H1 (cell line): ENCODE measurements at regions not wholly inside any gene's neighbourhood (a gene's known extent, or its start where the extent isn't known, plus 50 kb on each side); places are given as distances from the start of the nearest gene placed in this dataset.

ENCODE experiments used
- CTCF ChIA-PET: fragments of 300-600 bp; sonication (Branson Sonifier 250); formaldehyde crosslinking; loops from one replicate; lab custom pipeline; 2021; ENCODE audit not compliant: partially characterized antibody; lab: Charles Lee
- POLR2A ChIA-PET: fragments of 300-600 bp; sonication (Branson Sonifier 250); formaldehyde crosslinking; loops from one replicate; lab custom pipeline; 2021; ENCODE audit warnings: inconsistent platforms; ENCODE audit not compliant: partially characterized antibody; lab: Charles Lee
- DNase-seq, 2 experiments: peaks; one replicate each; pipeline versions ENCODE4 v3.0.0 to v3.0.0-alpha.2; 2010 to 2022; ENCODE audit warnings: low spot score in 2 of 2, low read depth in 1 of 2, mixed read lengths in 1 of 2
- FAIRE-seq: peaks from 2 replicates; lab custom pipeline; 2011; peaks lifted over from hg19 to GRCh38; lab: Jason Lieb, UNC
- H2AFZ ChIP-seq: 2 replicates; pipeline ENCODE4 v1.8.1; 2012; ENCODE audit warnings: low read length, inconsistent platforms
- H2AK5ac ChIP-seq: 2 replicates; pipeline ENCODE4 v1.6.1; 2013; ENCODE audit warnings: low read depth, low read length
- H2BK120ac ChIP-seq: replicated peaks from 2 replicates; pipeline ENCODE3; 2013; ENCODE audit warnings: low read depth, low read length, inconsistent platforms
- H2BK12ac ChIP-seq: 2 replicates; pipeline ENCODE4 v1.6.1; 2013; ENCODE audit warnings: low read depth, low read length
- H2BK15ac ChIP-seq: 2 replicates; pipeline ENCODE4 v1.6.1; 2013; ENCODE audit warnings: low read length
- H2BK20ac ChIP-seq: 2 replicates; pipeline ENCODE4 v1.6.1; 2013; ENCODE audit warnings: low read length
- H2BK5ac ChIP-seq: 2 replicates; pipeline ENCODE4 v1.6.1; 2013; ENCODE audit warnings: low read depth, low read length
- H3K14ac ChIP-seq: 2 replicates; pipeline ENCODE4 v1.6.1; 2013; ENCODE audit warnings: inconsistent platforms; ENCODE audit not compliant: insufficient read length
- H3K18ac ChIP-seq: 2 replicates; pipeline ENCODE4 v1.6.1; 2013; ENCODE audit warnings: low read length; ENCODE audit errors: extremely low read depth
- H3K23ac ChIP-seq: 2 replicates; pipeline ENCODE4 v1.6.1; 2013; ENCODE audit warnings: inconsistent platforms; ENCODE audit not compliant: insufficient read length
- H3K23me2 ChIP-seq: 2 replicates; pipeline ENCODE4 v1.6.1; 2013; ENCODE audit warnings: low read depth, low read length
- H3K27ac ChIP-seq: 2 replicates; pipeline ENCODE4 v1.6.1; 2011; ENCODE audit warnings: low read depth, low read length, inconsistent platforms
- H3K27me3 ChIP-seq, 4 experiments: replicated peaks in 1 of 4; 1 replicate in 1 of 4; 2 replicates in 3 of 4; pipeline versions ENCODE4 v1.6.1 to v1.8.1; 2011 to 2013; ENCODE audit warnings: low read length in 3 of 4, mild to moderate bottlenecking in 3 of 4, inconsistent platforms in 2 of 4, mixed read lengths in 2 of 4, moderate library complexity in 1 of 4; ENCODE audit not compliant: control insufficient read depth in 3 of 4, insufficient read depth in 3 of 4; ENCODE audit errors: extremely low read depth in 1 of 4
- H3K36me3 ChIP-seq, 4 experiments: 2 replicates each; pipeline versions ENCODE4 v1.6.1 to v1.8.1; 2011 to 2013; ENCODE audit warnings: mild to moderate bottlenecking in 4 of 4, low read length in 3 of 4, moderate library complexity in 2 of 4, control low read depth in 1 of 4, inconsistent platforms in 1 of 4; ENCODE audit not compliant: insufficient read depth in 4 of 4, control insufficient read depth in 2 of 4
- H3K4ac ChIP-seq: replicated peaks from 2 replicates; pipeline ENCODE3; 2013; ENCODE audit warnings: low read length, low read depth, mixed read lengths, inconsistent platforms; ENCODE audit not compliant: insufficient read length
- H3K4me1 ChIP-seq, 4 experiments: replicated peaks in 1 of 4; 1 replicate in 1 of 4; 2 replicates in 3 of 4; pipeline versions ENCODE4 v1.6.1 to v1.8.1; 2011 to 2013; ENCODE audit warnings: low read length in 3 of 4, inconsistent platforms in 2 of 4, mixed read lengths in 1 of 4; ENCODE audit not compliant: insufficient read depth in 4 of 4, control insufficient read depth in 3 of 4
- H3K4me2 ChIP-seq, 2 experiments: 2 replicates each; pipeline versions ENCODE4 v1.6.1 to v1.8.1; 2011 to 2013; ENCODE audit warnings: low read depth in 2 of 2, low read length in 2 of 2, control low read depth in 1 of 2, inconsistent platforms in 1 of 2, mild to moderate bottlenecking in 1 of 2; ENCODE audit not compliant: insufficient read depth in 1 of 2
- H3K4me3 ChIP-seq, 4 experiments: fragments of 200-600, 300-600 bp in 1 of 4; sonication (generic), shearing (Covaris generic), sonication (Bioruptor Twin) in 1 of 4; 2 replicates each; pipeline versions ENCODE4 v1.5.1 to v1.8.1; 2011 to 2016; ENCODE audit warnings: low read length in 4 of 4, low read depth in 3 of 4, control low read depth in 2 of 4, inconsistent platforms in 2 of 4, mild to moderate bottlenecking in 2 of 4, mixed read lengths in 1 of 4, moderate library complexity in 1 of 4; ENCODE audit not compliant: insufficient read depth in 2 of 4; ENCODE audit errors: extremely low read depth in 1 of 4
- H3K56ac ChIP-seq: replicated peaks from 2 replicates; pipeline ENCODE3; 2013; ENCODE audit warnings: low read depth, mild to moderate bottlenecking, mixed read lengths, low read length, inconsistent platforms; ENCODE audit not compliant: insufficient read length
- H3K79me1 ChIP-seq: 2 replicates; pipeline ENCODE4 v1.6.1; 2013; ENCODE audit warnings: low read depth, low read length, control low read depth
- H3K79me2 ChIP-seq, 2 experiments: 2 replicates each; pipeline versions ENCODE4 v1.6.1 to v1.8.1; 2012 to 2013; ENCODE audit warnings: low read length in 2 of 2, mild to moderate bottlenecking in 2 of 2, inconsistent platforms in 1 of 2; ENCODE audit not compliant: insufficient read depth in 2 of 2, control insufficient read depth in 1 of 2
- H3K9ac ChIP-seq, 4 experiments: replicated peaks in 1 of 4; 1 replicate in 1 of 4; 2 replicates in 3 of 4; pipeline versions ENCODE4 v1.6.1 to v1.8.1; 2011 to 2013; ENCODE audit warnings: low read depth in 3 of 4, low read length in 3 of 4, control low read depth in 2 of 4, mild to moderate bottlenecking in 2 of 4, moderate library complexity in 2 of 4, inconsistent platforms in 1 of 4; ENCODE audit errors: extremely low read depth in 1 of 4
- H3K9me3 ChIP-seq, 2 experiments: 2 replicates each; pipeline versions ENCODE4 v1.6.1 to v1.8.1; 2012 to 2013; ENCODE audit warnings: mild to moderate bottlenecking in 2 of 2, moderate library complexity in 2 of 2, control low read depth in 1 of 2, inconsistent platforms in 1 of 2, low read depth in 1 of 2, low read length in 1 of 2, mixed read lengths in 1 of 2; ENCODE audit not compliant: insufficient read depth in 2 of 2
- H4K20me1 ChIP-seq, 2 experiments: replicated peaks in 1 of 2; 2 replicates each; pipeline versions ENCODE3 to v1.8.1; 2011 to 2013; ENCODE audit warnings: inconsistent platforms in 2 of 2, low read length in 2 of 2, mild to moderate bottlenecking in 1 of 2; ENCODE audit not compliant: insufficient read depth in 2 of 2, control insufficient read depth in 1 of 2
- H4K5ac ChIP-seq: 2 replicates; pipeline ENCODE4 v1.6.1; 2013; ENCODE audit warnings: low read length, low read depth, mixed read lengths, inconsistent platforms; ENCODE audit not compliant: insufficient read length
- H4K8ac ChIP-seq: 2 replicates; pipeline ENCODE4 v1.8.0; 2013; ENCODE audit warnings: mild to moderate bottlenecking, moderate library complexity, low read length, inconsistent platforms; ENCODE audit not compliant: insufficient read depth; ENCODE audit errors: extremely low read depth
- H4K91ac ChIP-seq: replicated peaks from 2 replicates; pipeline ENCODE3; 2013; ENCODE audit warnings: low read length, mixed read lengths, inconsistent platforms; ENCODE audit not compliant: insufficient read length
- MAX ChIP-seq: IDR thresholded peaks from 2 replicates; pipeline ENCODE4 v1.6.1; 2012; ENCODE audit warnings: inconsistent platforms
- POU5F1 ChIP-seq: IDR thresholded peaks from 2 replicates; pipeline ENCODE4 v1.6.1; 2011; ENCODE audit warnings: low read depth, mild to moderate bottlenecking, low read length, moderate library complexity
- RXRA ChIP-seq: IDR thresholded peaks from 2 replicates; pipeline ENCODE4 v1.6.1; 2011; ENCODE audit warnings: low read depth, mild to moderate bottlenecking, low read length, moderate library complexity; ENCODE audit not compliant: insufficient read depth
- SUZ12 ChIP-seq: fragments of 200-600 bp; sonication (generic); IDR thresholded peaks from 2 replicates; pipeline ENCODE4 v1.6.1; 2012; ENCODE audit warnings: mild to moderate bottlenecking, inconsistent platforms, low read length, moderate library complexity, mixed read lengths
- YY1 ChIP-seq: IDR thresholded peaks from 2 replicates; pipeline ENCODE4 v1.6.1; 2011; ENCODE audit warnings: low read depth, mild to moderate bottlenecking, low read length
- WGBS, 2 experiments: shearing (Covaris generic) in 1 of 2; methylation state at CpG; one replicate each; pipeline versions ENCODE4 v1.1.6 to v1.1.7; 2013 to 2015; ENCODE audit warnings: low lambda C conversion rate in 2 of 2, mixed read lengths in 2 of 2, inconsistent platforms in 1 of 2, low coverage in 1 of 2, missing lambda C conversion rate in 1 of 2; ENCODE audit not compliant: insufficient replicate concordance in 2 of 2, insufficient coverage in 1 of 2, insufficient read length in 1 of 2; ENCODE audit errors: extremely low coverage in 1 of 2, missing lambda C conversion rate in 1 of 2; 5-methylcytosine and 5-hydroxymethylcytosine counted together

- Histone ChIP-seq H3K27me3 (peaks cover 17 to 36% (median 25%) of the 10 kb centered on the region in 4 experiments), H2AK5ac (no peak overlapping the region), H4K5ac (no peak overlapping the region), H3K4ac (no peak overlapping the region), H3K4me3 (no peak overlapping the region), H3K79me2 (no peaks in the 10 kb centered on the region), H3K4me1 (no peaks in the 10 kb centered on the region), H2BK5ac (no peak overlapping the region), H4K8ac (no peak overlapping the region), H3K56ac (no peak overlapping the region), H2BK15ac (no peak overlapping the region), H3K23ac (no peak overlapping the region), H3K27ac (no peak overlapping the region), H4K91ac (no peak overlapping the region), H3K23me2 (peaks cover 2% of the 10 kb centered on the region; the same call in 1 of the 2 replicates), H3K79me1 (no peaks in the 10 kb centered on the region), H2BK120ac (no peak overlapping the region), H2AFZ (no peak overlapping the region), H3K36me3 (no peaks in the 10 kb centered on the region), H3K9me3 (no peaks in the 10 kb centered on the region), H2BK12ac (no peak overlapping the region), H4K20me1 (peaks cover 0 to 4% of the 10 kb centered on the region in 2 experiments), H2BK20ac (no peak overlapping the region), H3K4me2 (no peak overlapping the region), H3K9ac (no peak overlapping the region), H3K14ac (no peak overlapping the region), H3K18ac (no peak overlapping the region)
- CTCF ChIA-PET, result interaction anchor here (0.6 to 1.4 kb wide), 5 partner anchors 11 to 1877 kb away, joined by 3 to 5 read pairs (median 4); no protein-coding TSS in a partner anchor
- DNase-seq, result no peak
- 83% methylated on average over 3 of the region's 3 CpGs; no CpG with 5 or more reads in 1 of the 2 experiments for WGBS, 2 experiments
- POLR2A ChIA-PET, result no interaction called here
- no peak for FAIRE-seq
- TF ChIP-seq YY1 (no peak), SUZ12 (no peak), MAX (no peak), RXRA (no peak), POU5F1 (no peak)
- TF ChIP-seq, all 59 proteins: peak for 0
Measured at GRCh38 chr15:96402403-96402802, 71.9 kb downstream of the NR2F2 start.
